Fibroblast of lung (primary cell): ENCODE measurements at regions not wholly inside any gene's neighbourhood (a gene's known extent, or its start where the extent isn't known, plus 50 kb on each side); places are given as distances from the start of the nearest gene placed in this dataset.

Experiments
- CTCF ChIP-seq, 2 donors: IDR thresholded peaks in 1 of 2; conservative IDR thresholded peaks in 1 of 2; 1 replicate in 1 of 2; 2 replicates in 1 of 2; pipeline ENCODE4 v1.5.1; 2011 to 2012; ENCODE audit warnings: low read length in 2 of 2, control low read depth in 1 of 2, inconsistent platforms in 1 of 2, low read depth in 1 of 2, mild to moderate bottlenecking in 1 of 2
- EZH2 ChIP-seq: IDR thresholded peaks from 2 replicates; pipeline ENCODE4 v1.5.1; 2012; ENCODE audit warnings: low read length, control low read depth, mild to moderate bottlenecking; ENCODE audit errors: missing control alignments

GRCh38 chr5:77864997-77865396 lies 88.9 kb upstream of the TBCA start:
- no peak for TF ChIP-seq CTCF (conservative IDR thresholded peaks at IDR 0.05 in 1 of 2, IDR thresholded peaks at IDR 0.05 in 1 of 2; ENCODE audit: low read depth in 1 of 2, low read length in 2 of 2)
- no peak for TF ChIP-seq EZH2
